ENCODE measurements at regions not wholly inside any gene's neighbourhood (a gene's known extent, or its start where the extent isn't known, plus 50 kb on each side); places are given as distances from the start of the nearest gene placed in this dataset.
A peak's percentile ranks its signal among the peaks of the same experiment; 100 is the strongest.
"Not testable (repeated sequence)": the region's sequence is repeated elsewhere in the genome, so short reads cannot be mapped to it uniquely, and the experiment has no call there.

GRCh38 chr1:184889902-184890301, 84.4 kb downstream of the NIBAN1 start:
- intact Hi-C loops (cut with DNase I), result no loop called here
- no peak for DNase-seq

GRCh38 chr1:184889166-184889565, 85.1 kb downstream of the NIBAN1 start:
- intact Hi-C loops (cut with DNase I), result no loop called here

GRCh38 chr1:184888505-184888904, 85.8 kb downstream of the NIBAN1 start:
- intact Hi-C loops (cut with DNase I), result no loop called here
- DNase-seq, result no peak

More at GRCh38 chr1:184889166-184889565, 85.1 kb downstream of the NIBAN1 start:
- DNase-seq, result no peak

GRCh38 chr1:184882957-184883815, 91.1 kb downstream of the NIBAN1 start:
- intact Hi-C loops (cut with DNase I), result no loop called here
- no peak for DNase-seq

- peak in 2 of 10 donors; percentile 18 to 79 for DNase-seq
- intact Hi-C loops (cut with DNase I), result no loop called here
Measured at GRCh38 chr1:184881941-184882913, 92.1 kb downstream of the NIBAN1 start.

- intact Hi-C loops (cut with DNase I), result loop anchor here (10.0 kb wide), 1 partner anchor 55 kb away; no protein-coding TSS in a partner anchor
- no peak for DNase-seq
Measured at GRCh38 chr1:184879876-184880557, 94.3 kb downstream of the NIBAN1 start.

GRCh38 chr1:184878602-184879001, 95.7 kb downstream of the NIBAN1 start:
- intact Hi-C loops (cut with DNase I), result loop anchor here (10.0 kb wide), 1 partner anchor 56 kb away; no protein-coding TSS in a partner anchor
- no peak for DNase-seq

- intact Hi-C loops (cut with DNase I), result loop anchor here (10.0 kb wide), 1 partner anchor 57 kb away; no protein-coding TSS in a partner anchor
- no peak for DNase-seq
Measured at GRCh38 chr1:184878002-184878401, 96.3 kb downstream of the NIBAN1 start.

GRCh38 chr1:184876015-184876414, 98.3 kb downstream of the NIBAN1 start:
- intact Hi-C loops (cut with DNase I), result loop anchor here (10.0 kb wide), 1 partner anchor 59 kb away; no protein-coding TSS in a partner anchor
- DNase-seq, result not testable (repeated sequence)

- no peak for DNase-seq
- intact Hi-C loops (cut with DNase I), result loop anchor here (10.0 kb wide), 1 partner anchor 60 kb away; no protein-coding TSS in a partner anchor
Measured at GRCh38 chr1:184875218-184875617, 99.1 kb downstream of the NIBAN1 start.

- no peak for DNase-seq
- intact Hi-C loops (cut with DNase I), result loop anchor here (10.0 kb wide), 1 partner anchor 64 kb away; no protein-coding TSS in a partner anchor
Measured at GRCh38 chr1:184870319-184870718, 104.0 kb downstream of the NIBAN1 start.

- intact Hi-C loops (cut with DNase I), result no loop called here
- DNase-seq, result no peak
Measured at GRCh38 chr1:184867866-184868689, 106.2 kb downstream of the NIBAN1 start.

- no peak for DNase-seq
- intact Hi-C loops (cut with DNase I), result no loop called here
Measured at GRCh38 chr1:184866991-184867788, 107.1 kb downstream of the NIBAN1 start.

GRCh38 chr1:184866586-184866985, 107.7 kb downstream of the NIBAN1 start:
- intact Hi-C loops (cut with DNase I), result no loop called here
- no peak for DNase-seq

GRCh38 chr1:184865831-184866230, 108.5 kb downstream of the NIBAN1 start:
- intact Hi-C loops (cut with DNase I), result no loop called here
- DNase-seq, result no peak

- intact Hi-C loops (cut with DNase I), result no loop called here
- DNase-seq, result no peak
Measured at GRCh38 chr1:184861755-184862336, 107.2 kb upstream of the EDEM3 start.

- intact Hi-C loops (cut with DNase I), result no loop called here
- DNase-seq, result no peak
Measured at GRCh38 chr1:184860985-184861754, 106.5 kb upstream of the EDEM3 start.

Measured in posterior cingulate gyrus (tissue), 11 donors.